ENCODE measurements at regions not wholly inside any gene's neighbourhood (a gene's known extent, or its start where the extent isn't known, plus 50 kb on each side); places are given as distances from the start of the nearest gene placed in this dataset.

- in situ Hi-C loops (cut with MboI; ENCODE audit: low pct_unique_long_range_greater_than_20kb, low sequenced_read_pairs, unreplicated experiment) = no loop called here
Measured at GRCh38 chr1:81225789-81226602, 574.7 kb upstream of the ADGRL2 start.

GRCh38 chr1:81224222-81224621 is 576.5 kb upstream of the ADGRL2 start:
- no peak for TF ChIP-seq CTCF (IDR thresholded peaks at IDR 0.05; ENCODE audit: extremely low read depth, insufficient read depth, missing control alignments)
- in situ Hi-C loops (cut with MboI; ENCODE audit: low pct_unique_long_range_greater_than_20kb, low sequenced_read_pairs, unreplicated experiment) = no loop called here
- no peak for DNase-seq (ENCODE audit: low spot score)

More at GRCh38 chr1:81225789-81226602, 574.7 kb upstream of the ADGRL2 start:
- no peak for DNase-seq (ENCODE audit: low spot score)
- no peak for TF ChIP-seq CTCF (IDR thresholded peaks at IDR 0.05; ENCODE audit: extremely low read depth, insufficient read depth, missing control alignments)

- in situ Hi-C loops (cut with MboI; ENCODE audit: low pct_unique_long_range_greater_than_20kb, low sequenced_read_pairs, unreplicated experiment) = no loop called here
- DNase-seq (ENCODE audit: low spot score) = no peak
- no peak for TF ChIP-seq CTCF (IDR thresholded peaks at IDR 0.05; ENCODE audit: extremely low read depth, insufficient read depth, missing control alignments)
Measured at GRCh38 chr1:81221564-81221963, 579.2 kb upstream of the ADGRL2 start.

GRCh38 chr1:81220614-81221071 is 580.1 kb upstream of the ADGRL2 start:
- DNase-seq (ENCODE audit: low spot score) = no peak
- in situ Hi-C loops (cut with MboI; ENCODE audit: low pct_unique_long_range_greater_than_20kb, low sequenced_read_pairs, unreplicated experiment) = no loop called here
- TF ChIP-seq CTCF (IDR thresholded peaks at IDR 0.05; ENCODE audit: extremely low read depth, insufficient read depth, missing control alignments) = no peak

GRCh38 chr1:81217058-81217457 is 583.7 kb upstream of the ADGRL2 start:
- in situ Hi-C loops (cut with MboI; ENCODE audit: low pct_unique_long_range_greater_than_20kb, low sequenced_read_pairs, unreplicated experiment) = no loop called here
- no peak for TF ChIP-seq CTCF (IDR thresholded peaks at IDR 0.05; ENCODE audit: extremely low read depth, insufficient read depth, missing control alignments)

GRCh38 chr1:81213279-81213678 is 587.5 kb upstream of the ADGRL2 start:
- in situ Hi-C loops (cut with MboI; ENCODE audit: low pct_unique_long_range_greater_than_20kb, low sequenced_read_pairs, unreplicated experiment) = no loop called here
- no peak for TF ChIP-seq CTCF (IDR thresholded peaks at IDR 0.05; ENCODE audit: extremely low read depth, insufficient read depth, missing control alignments)
- DNase-seq (ENCODE audit: low spot score) = no peak

More at GRCh38 chr1:81217058-81217457, 583.7 kb upstream of the ADGRL2 start:
- no peak for DNase-seq (ENCODE audit: low spot score)

All from GM13977 (cell line).